PFSK-1 (cell line): ENCODE measurements at regions not wholly inside any gene's neighbourhood (a gene's known extent, or its start where the extent isn't known, plus 50 kb on each side); places are given as distances from the start of the nearest gene placed in this dataset.

ENCODE experiments used
- FOXP2 ChIP-seq: optimal IDR thresholded peaks from 2 replicates; pipeline ENCODE3; 2011; ENCODE audit warnings: borderline replicate concordance, control low read depth, inconsistent platforms; ENCODE audit not compliant: insufficient read depth; ENCODE audit errors: extremely low read length, extremely low read depth
- POLR2AphosphoS5 ChIP-seq: IDR thresholded peaks from 2 replicates; pipeline ENCODE4 v1.6.1; 2012; ENCODE audit warnings: low read depth, mild to moderate bottlenecking, control low read depth, low read length, moderate library complexity
- REST ChIP-seq, 2 experiments: IDR thresholded peaks; 2 replicates each; pipeline versions ENCODE4 v1.6.1 to v1.8.0; 2011 to 2012; ENCODE audit warnings: low read depth in 2 of 2, low read length in 2 of 2, control low read depth in 1 of 2, inconsistent platforms in 1 of 2, mild to moderate bottlenecking in 1 of 2, moderate library complexity in 1 of 2; ENCODE audit not compliant: insufficient read depth in 1 of 2
- SIN3A ChIP-seq: IDR thresholded peaks from 2 replicates; pipeline ENCODE4 v1.6.1; 2012; ENCODE audit warnings: mild to moderate bottlenecking, low read length, moderate library complexity, borderline replicate concordance; ENCODE audit not compliant: insufficient read depth
- TAF1 ChIP-seq: IDR thresholded peaks from 2 replicates; pipeline ENCODE4 v1.6.1; 2012; ENCODE audit warnings: low read length, control low read depth, borderline replicate concordance; ENCODE audit not compliant: insufficient read depth

GRCh38 chr3:71924721-71925120 is 139.8 kb upstream of the PROK2 start:
- TF ChIP-seq SIN3A (no peak), REST (IDR thresholded peaks at IDR 0.05; ENCODE audit: insufficient read depth in 1 of 2, low read depth in 2 of 2, low read length in 2 of 2) (no peak), TAF1 (no peak), FOXP2 (no peak), POLR2AphosphoS5 (no peak)

GRCh38 chr3:71921036-71921435 is 136.1 kb upstream of the PROK2 start:
- TF ChIP-seq POLR2AphosphoS5 = no peak
- no peak for TF ChIP-seq REST (IDR thresholded peaks at IDR 0.05; ENCODE audit: insufficient read depth in 1 of 2, low read depth in 2 of 2, low read length in 2 of 2)
- no peak for TF ChIP-seq SIN3A
- TF ChIP-seq TAF1 = no peak
- TF ChIP-seq FOXP2 = no peak

- no peak for TF ChIP-seq TAF1
- TF ChIP-seq SIN3A = no peak
- TF ChIP-seq FOXP2 = no peak
- no peak for TF ChIP-seq POLR2AphosphoS5
- no peak for TF ChIP-seq REST (IDR thresholded peaks at IDR 0.05; ENCODE audit: insufficient read depth in 1 of 2, low read depth in 2 of 2, low read length in 2 of 2)
These were observed 134.6 kb upstream of the PROK2 start for GRCh38 chr3:71919572-71919971.

- TF ChIP-seq SIN3A = no peak
- no peak for TF ChIP-seq REST (IDR thresholded peaks at IDR 0.05; ENCODE audit: insufficient read depth in 1 of 2, low read depth in 2 of 2, low read length in 2 of 2)
- no peak for TF ChIP-seq POLR2AphosphoS5
- TF ChIP-seq FOXP2 = no peak
- TF ChIP-seq TAF1 = no peak
These were observed 132.6 kb upstream of the PROK2 start for GRCh38 chr3:71917545-71917944.
